ACHN (cell line): ENCODE measurements at regions not wholly inside any gene's neighbourhood (a gene's known extent, or its start where the extent isn't known, plus 50 kb on each side); places are given as distances from the start of the nearest gene placed in this dataset.

ENCODE experiments used
- DNase-seq: peaks from one replicate; pipeline ENCODE4 v3.0.0-alpha.2; 2015
- in situ Hi-C: cut with HindIII; loops from 2 replicates; pipeline ENCODE4 v1.10.0; 2017; ENCODE audit warnings: low sequenced_read_pairs, low pct_ligation_motif_present, low pct_unique_long_range_greater_than_20kb

DNA sequence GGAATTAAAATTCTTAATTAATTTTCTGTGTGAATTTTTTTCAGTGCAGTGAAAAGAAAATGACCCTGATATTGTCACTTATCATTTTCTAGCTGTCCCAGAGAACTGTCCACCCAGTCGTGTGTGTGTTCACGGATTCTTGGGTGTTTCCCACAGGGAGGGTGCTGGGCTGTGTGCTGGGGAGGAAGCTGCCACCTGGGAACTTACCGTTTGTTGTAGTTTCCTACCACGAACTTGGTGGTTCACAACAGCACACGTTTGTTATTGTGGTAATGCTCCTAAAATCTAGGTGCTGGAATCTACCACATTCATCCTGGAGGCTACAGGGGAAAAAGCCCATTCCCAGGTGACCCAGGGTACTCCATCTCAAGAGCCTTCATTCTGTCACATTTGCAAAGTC is 276.1 kb downstream of the GLRX3 start:
- in situ Hi-C loops = no loop called here
- DNase-seq = no peak

DNA sequence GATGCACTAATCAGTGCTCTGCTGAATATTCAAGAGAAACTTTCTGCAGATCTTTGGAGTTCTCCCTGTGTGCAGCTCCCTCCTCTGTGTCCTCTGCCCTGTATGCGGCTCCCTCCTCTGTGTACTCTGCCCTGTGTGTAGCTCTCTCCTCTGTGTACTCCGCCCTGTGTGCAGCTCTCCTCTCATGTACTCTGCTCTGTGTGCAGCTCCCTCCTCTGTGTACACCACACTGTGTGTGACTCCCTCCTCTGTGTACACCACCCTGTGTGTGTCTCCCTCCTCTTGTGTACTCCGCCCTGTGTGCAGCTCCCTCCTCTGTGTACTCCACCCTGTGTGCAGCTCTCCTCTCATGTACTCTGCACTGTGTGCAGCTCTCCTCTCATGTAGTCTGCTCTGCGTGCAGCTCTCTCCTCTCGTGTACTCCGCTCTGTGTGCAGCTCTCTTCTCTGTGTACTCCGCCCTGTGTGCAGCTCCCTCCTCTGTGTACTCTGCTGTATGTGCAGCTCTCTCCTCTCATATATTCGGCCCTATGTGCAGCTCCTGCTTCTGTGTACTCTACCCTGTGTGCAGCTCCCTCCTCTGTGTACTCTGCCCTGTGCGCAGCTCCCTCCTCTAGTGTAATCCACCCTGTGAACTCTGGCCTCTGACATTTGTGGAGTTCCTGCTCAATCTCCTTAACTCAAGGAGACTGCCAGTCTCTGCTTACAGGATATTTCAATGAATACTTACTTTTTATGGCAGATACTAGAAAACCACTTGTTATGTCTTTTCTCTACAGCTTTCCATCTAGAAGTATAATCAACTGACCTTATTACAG is 280.4 kb downstream of the GLRX3 start:
- in situ Hi-C loops = no loop called here

DNA sequence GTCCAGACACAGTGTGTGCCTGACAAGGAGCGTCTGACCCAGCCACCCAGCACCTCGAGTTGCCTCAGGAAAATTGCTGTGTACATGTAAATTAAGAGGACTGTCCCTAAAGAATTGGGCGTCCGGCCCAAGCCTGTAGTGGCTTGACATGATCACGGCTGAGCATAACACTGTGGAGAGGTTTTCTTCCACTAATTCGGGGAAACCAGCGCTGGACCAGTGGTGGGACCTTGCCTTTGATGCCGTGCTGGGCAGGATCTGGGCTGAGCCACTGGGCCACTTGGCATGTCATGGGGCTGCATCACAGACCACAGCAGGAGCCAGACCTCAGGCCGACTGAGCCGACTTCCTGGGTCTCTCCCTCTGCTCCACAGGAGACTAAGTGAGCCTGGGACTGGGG is 282.5 kb downstream of the GLRX3 start:
- in situ Hi-C loops = no loop called here
- no peak for DNase-seq

More for the DNA sequence above, 280.4 kb downstream of the GLRX3 start:
- DNase-seq = no peak

- DNase-seq = no peak
- in situ Hi-C loops = no loop called here
Measured at GRCh38 chr10:130421909-130422308, 285.7 kb downstream of the GLRX3 start.

- DNase-seq = no peak
- in situ Hi-C loops = no loop called here
Measured at GRCh38 chr10:130422366-130423324, 286.5 kb downstream of the GLRX3 start.

GRCh38 chr10:130423455-130424305 is 287.5 kb downstream of the GLRX3 start:
- in situ Hi-C loops = no loop called here
- no peak for DNase-seq

DNA sequence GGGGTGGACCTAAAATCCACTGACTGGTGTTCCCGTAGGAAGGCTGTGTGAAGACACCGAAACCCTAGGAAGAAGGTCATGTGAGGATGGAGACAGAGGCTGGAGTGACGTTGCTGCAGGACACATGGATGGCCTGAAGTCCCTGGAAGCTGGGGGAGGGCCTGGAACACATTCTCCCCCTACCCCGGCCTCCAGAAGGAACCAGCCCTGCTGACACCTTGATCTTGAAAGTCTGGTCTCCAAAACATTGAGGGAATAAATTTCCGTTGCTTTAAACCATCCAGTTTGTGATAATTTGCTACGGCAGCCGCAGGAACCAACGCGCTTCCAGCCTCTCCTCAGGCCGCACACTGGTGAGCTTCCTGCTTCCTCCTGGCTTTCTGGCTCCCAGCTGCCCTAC is 288.2 kb downstream of the GLRX3 start:
- in situ Hi-C loops = no loop called here
- no peak for DNase-seq

DNA sequence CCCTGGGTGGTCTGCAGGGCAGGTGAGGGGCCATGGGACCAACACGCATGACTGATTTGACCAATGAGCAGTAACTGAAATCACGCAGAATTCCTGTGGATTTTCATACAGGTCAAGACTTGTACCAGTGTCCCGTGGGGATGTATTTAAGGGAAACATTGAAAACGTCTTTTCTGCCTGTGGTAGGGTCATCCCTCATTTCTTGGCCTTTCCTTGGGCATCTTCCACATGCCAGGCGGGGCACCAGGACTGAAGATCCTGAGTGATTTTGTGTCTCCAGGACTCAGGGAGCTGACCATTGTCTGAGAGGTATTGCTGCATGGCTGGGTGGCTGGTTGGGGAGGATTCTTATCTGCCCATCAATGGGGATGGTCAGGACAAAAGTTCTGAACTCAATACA is 289.0 kb downstream of the GLRX3 start:
- in situ Hi-C loops = no loop called here
- no peak for DNase-seq

DNA sequence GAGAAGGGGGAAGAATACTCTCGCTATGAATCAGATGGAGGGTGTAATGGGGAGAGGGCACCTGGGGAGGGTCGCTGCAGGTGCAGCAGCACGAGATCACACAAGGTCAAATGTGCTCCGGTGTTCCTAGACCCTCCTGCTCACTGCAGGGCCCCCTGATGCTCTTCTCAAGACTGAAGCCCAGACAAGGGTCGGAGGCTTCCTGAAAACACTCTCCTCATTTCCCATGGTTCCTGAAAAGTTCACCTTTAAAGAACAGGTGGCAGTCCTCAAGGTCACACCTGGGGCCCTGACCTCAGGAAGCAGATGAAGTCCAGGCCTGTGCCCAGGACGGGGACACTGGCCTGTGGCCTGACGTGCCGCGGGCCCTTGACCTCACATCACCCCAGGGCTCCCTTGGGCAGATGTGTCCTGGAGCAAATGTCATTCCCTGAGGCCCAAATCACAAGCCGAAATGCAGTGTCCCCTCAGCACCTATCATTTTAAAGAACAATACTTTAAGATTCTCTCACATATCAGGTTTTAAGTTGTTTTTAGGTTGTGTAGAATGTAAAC is 289.8 kb downstream of the GLRX3 start:
- in situ Hi-C loops = no loop called here
- DNase-seq = no peak

- in situ Hi-C loops = no loop called here
- DNase-seq = no peak
Measured at GRCh38 chr10:130427216-130427722, 291.1 kb downstream of the GLRX3 start.

DNA sequence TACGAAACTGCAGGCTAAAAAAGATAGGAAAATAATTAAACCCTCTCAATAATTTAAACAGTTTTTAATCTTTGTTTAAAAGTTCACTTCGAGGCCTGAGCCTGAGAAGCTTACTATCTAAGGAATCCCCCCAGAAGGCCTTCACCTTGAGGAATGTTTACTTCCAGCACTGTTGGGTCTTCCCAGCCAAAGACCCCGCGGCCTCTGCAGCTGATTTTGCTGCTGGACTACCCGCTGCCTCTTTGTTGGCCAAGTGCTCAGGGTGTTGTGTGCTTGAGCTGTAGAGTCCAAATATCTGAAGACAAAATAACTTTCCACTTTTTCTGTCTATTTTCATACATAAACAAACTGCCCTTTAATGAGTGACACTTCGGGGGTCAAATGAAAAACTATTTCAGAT is 292.7 kb downstream of the GLRX3 start:
- DNase-seq = no peak
- in situ Hi-C loops = no loop called here

DNA sequence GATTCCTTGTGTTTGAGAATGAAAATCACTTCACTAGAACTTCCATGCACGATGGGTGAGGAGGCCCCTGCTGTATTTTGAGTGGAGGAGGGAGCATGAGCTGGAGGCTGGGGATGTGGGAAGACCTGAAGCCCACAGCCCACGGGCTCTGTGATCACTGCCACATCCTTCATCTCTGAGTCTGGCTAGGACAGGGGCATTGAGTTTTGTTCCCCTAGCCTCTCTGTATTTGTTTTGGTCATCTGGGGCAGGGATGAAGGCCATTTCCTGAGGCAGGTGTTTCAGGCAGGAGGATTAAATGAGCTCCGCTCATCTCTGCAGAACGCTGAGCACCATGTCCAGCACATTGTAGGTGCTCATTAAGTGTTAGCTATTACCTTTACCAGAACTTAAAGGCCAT is 293.6 kb downstream of the GLRX3 start:
- in situ Hi-C loops = no loop called here
- no peak for DNase-seq

DNA sequence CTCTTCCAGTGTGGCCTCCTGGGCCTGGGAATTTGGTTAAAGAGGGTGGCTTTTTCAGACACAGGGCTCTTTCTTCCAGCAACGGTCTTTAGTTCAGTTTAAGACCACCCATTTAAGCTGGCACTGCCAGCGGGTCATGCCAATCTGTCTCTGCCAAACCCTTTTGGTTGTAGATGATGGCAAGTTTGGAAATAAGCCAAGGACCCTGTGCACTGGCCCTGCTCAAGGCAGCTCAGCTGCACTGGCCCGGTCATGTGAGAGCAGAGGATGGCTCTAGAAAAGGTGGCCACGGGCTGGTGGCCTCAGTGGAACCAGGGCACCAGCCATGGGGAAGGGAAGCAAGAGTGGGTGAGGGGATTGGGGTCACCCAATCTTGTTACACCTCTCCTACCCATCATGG is 294.1 kb downstream of the GLRX3 start:
- no peak for DNase-seq
- in situ Hi-C loops = no loop called here

DNA sequence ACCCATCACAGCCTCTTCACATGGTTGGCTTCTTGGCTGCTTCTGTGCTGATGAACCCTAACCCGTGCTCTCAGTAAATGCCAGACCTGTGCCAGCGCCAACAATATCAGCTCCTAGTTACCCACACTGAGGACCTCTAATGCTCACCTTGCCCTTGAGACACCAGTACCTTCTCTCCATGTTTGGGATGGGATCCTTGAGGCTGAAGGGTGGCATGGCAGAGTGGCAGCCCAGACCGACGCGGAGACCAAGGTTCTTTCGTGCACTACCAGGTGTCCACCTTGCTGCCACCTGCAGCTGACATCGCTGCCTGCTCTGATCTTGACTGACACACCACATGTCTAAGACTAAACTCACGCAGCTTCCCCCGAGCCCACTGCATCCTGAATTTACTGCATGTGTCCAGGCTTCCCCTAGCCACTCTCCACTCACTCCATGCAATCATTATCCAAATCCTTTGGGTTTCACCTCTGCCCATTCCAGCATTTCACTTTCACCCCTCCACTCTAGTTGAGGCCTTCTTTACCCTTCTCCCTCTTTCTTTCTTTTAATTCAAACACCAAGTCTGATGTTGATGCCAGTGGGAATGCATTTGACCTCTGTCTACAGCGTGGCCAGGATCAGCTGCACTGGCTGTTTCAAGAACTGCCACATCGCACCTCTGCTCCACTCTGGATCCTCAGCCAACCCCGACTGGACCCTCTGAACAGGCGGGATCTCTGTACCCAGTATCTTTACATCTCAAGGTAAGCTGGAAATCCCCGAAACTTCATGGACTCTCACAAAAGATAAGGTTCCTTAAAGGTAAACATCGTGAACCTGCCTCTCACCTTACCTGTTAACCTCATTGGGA is 294.9 kb downstream of the GLRX3 start:
- DNase-seq = no peak
- in situ Hi-C loops = no loop called here

GRCh38 chr10:130432271-130432670 is 296.1 kb downstream of the GLRX3 start:
- no peak for DNase-seq
- in situ Hi-C loops = no loop called here

DNA sequence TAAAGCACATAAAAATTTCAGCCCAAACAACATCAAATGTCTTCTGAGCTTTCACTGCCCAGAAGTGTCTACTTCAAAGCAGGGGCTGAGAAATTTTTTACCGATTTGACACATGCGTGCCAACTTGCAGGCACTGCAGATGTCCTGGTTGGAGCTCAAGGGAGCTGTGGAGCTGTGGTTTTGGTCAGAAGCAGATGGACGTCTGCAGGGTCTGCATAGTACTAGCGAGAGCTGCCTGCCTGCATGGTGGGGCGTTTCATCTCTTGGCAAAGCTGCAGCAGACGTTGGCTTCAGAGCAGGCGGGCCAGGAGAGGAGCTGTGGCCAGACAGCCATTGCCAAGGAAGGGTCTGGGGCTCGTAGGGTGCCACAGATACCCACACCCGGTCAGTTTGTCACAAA is 296.7 kb downstream of the GLRX3 start:
- in situ Hi-C loops = no loop called here

More for the DNA sequence above, 296.7 kb downstream of the GLRX3 start:
- DNase-seq = no peak
